ENCODE measurements at regions not wholly inside any gene's neighbourhood (a gene's known extent, or its start where the extent isn't known, plus 50 kb on each side); places are given as distances from the start of the nearest gene placed in this dataset.
A peak's percentile ranks its signal among the peaks of the same experiment; 100 is the strongest.

GRCh38 chr6:28789553-28790083 is 134.2 kb downstream of the TRIM27 start:
- CTCF ChIA-PET: interaction anchor here (1.0 kb wide), 1 partner anchor 13 kb away, joined by 4 read pairs; no protein-coding TSS in a partner anchor
- H3K4me3 ChIP-seq (ENCODE audit: low read length): peak overlapping the region; percentile 73
- intact Hi-C loops (cut with micrococcal nuclease): no loop called here
- ATAC-seq: peak; percentile 58
- 0 out of 2 replicates have a peak, but pooled peaks cover 9% of the 10 kb centered on the region for H3K27me3 ChIP-seq (ENCODE audit: low read length)
- peak overlapping the region; percentile 75; the same call in 1 of the 2 replicates for H2AFZ ChIP-seq (ENCODE audit: low read length)
- no peaks in the 10 kb centered on the region for H3K9me2 ChIP-seq (replicated peaks; ENCODE audit: low read length)
- TF ChIP-seq EZH2 (IDR thresholded peaks at IDR 0.05; ENCODE audit: low read length, unreplicated experiment) (no peak), EZH2phosphoT487 (IDR thresholded peaks at IDR 0.05; ENCODE audit: borderline replicate concordance, low read length) (no peak), CTCF (conservative IDR thresholded peaks at IDR 0.05; ENCODE audit: low read depth, low read length) (no peak)
- H3K36me3 ChIP-seq (ENCODE audit: low read depth, low read length): no peaks in the 10 kb centered on the region
- POLR2A ChIA-PET (ENCODE audit: unreplicated experiment): interaction anchor here (0.6 kb wide), 1 partner anchor 135 kb away, joined by 3 read pairs; no protein-coding TSS in a partner anchor
- no TSS peak for BruUV-seq (replicated peaks)
- H3F3A ChIP-seq (ENCODE audit: low read length, unreplicated experiment): no peaks in the 10 kb centered on the region
- no peaks in the 10 kb centered on the region for H4K20me1 ChIP-seq (ENCODE audit: low read length)
- peak; percentile 85 for DNase-seq
- no peak overlapping the region for H3K9ac ChIP-seq (ENCODE audit: low read length)
- no peaks in the 10 kb centered on the region for H3K9me3 ChIP-seq (ENCODE audit: low read length)
- peaks cover under 1% of the 10 kb centered on the region; the same call in 1 of the 2 replicates for H3K4me1 ChIP-seq (ENCODE audit: insufficient read depth, low read length)
- H3K79me2 ChIP-seq (ENCODE audit: low read length): no peaks in the 10 kb centered on the region
- H3K27ac ChIP-seq (ENCODE audit: low read length): no peak overlapping the region
- peak overlapping the region; percentile 77 for H3K4me2 ChIP-seq (ENCODE audit: low read length)

- Histone ChIP-seq H3K4me3 (ENCODE audit: low read length) (peak overlapping the region; percentile 31; the same call in 1 of the 2 replicates), H3K36me3 (ENCODE audit: low read depth, low read length) (no peaks in the 10 kb centered on the region), H3K9ac (ENCODE audit: low read length) (no peak overlapping the region), H3K9me2 (replicated peaks; ENCODE audit: low read length) (no peaks in the 10 kb centered on the region), H3K4me2 (ENCODE audit: low read length) (peak overlapping the region; percentile 32), H3F3A (ENCODE audit: low read length, unreplicated experiment) (no peaks in the 10 kb centered on the region), H2AFZ (ENCODE audit: low read length) (no peak overlapping the region), H3K27ac (ENCODE audit: low read length) (no peak overlapping the region), H3K27me3 (ENCODE audit: low read length) (0 out of 2 replicates have a peak, but pooled peaks cover 9% of the 10 kb centered on the region), H3K4me1 (ENCODE audit: insufficient read depth, low read length) (peaks cover 5% of the 10 kb centered on the region; the same call in 1 of the 2 replicates), H4K20me1 (ENCODE audit: low read length) (no peaks in the 10 kb centered on the region), H3K79me2 (ENCODE audit: low read length) (no peaks in the 10 kb centered on the region), H3K9me3 (ENCODE audit: low read length) (no peaks in the 10 kb centered on the region)
- ChIA-PET CTCF (no interaction called here), POLR2A (ENCODE audit: unreplicated experiment) (no interaction called here)
- no TSS peak for BruUV-seq (replicated peaks)
- DNase-seq: no peak
- TF ChIP-seq EZH2phosphoT487 (IDR thresholded peaks at IDR 0.05; ENCODE audit: borderline replicate concordance, low read length) (no peak), EZH2 (IDR thresholded peaks at IDR 0.05; ENCODE audit: low read length, unreplicated experiment) (no peak), CTCF (conservative IDR thresholded peaks at IDR 0.05; ENCODE audit: low read depth, low read length) (no peak)
- ATAC-seq: no peak
- intact Hi-C loops (cut with micrococcal nuclease): no loop called here
These were observed 132.8 kb downstream of the TRIM27 start for GRCh38 chr6:28791002-28791383.

All from PC-3 (cell line).